Spleen (tissue), 7 donors: ENCODE measurements at regions not wholly inside any gene's neighbourhood (a gene's known extent, or its start where the extent isn't known, plus 50 kb on each side); places are given as distances from the start of the nearest gene placed in this dataset.

Experiments
- POLR2A ChIP-seq, 3 donors: fragments of 450-650 bp; IDR thresholded peaks; one replicate each; pipeline ENCODE4 v1.5.1; 2017; ENCODE audit warnings: antibody characterized with exemption in 3 of 3, mild to moderate bottlenecking in 1 of 3
- TF ChIP-seq, protein P1 (sequence below), 11 experiments: fragments of 200-600 bp in 7 of 11; fragments of 450-650 bp in 4 of 11; sonication (generic) in 4 of 11; IDR thresholded peaks in 8 of 11; conservative IDR thresholded peaks in 3 of 11; 1 replicate in 7 of 11; 2 replicates in 4 of 11; pipeline versions ENCODE4 v1.4.0 to v1.8.0; 2016 to 2021; ENCODE audit warnings: antibody characterized with exemption in 11 of 11, inconsistent platforms in 4 of 11, mild to moderate bottlenecking in 1 of 11
- donor health status: DM: no; HTN: no; CAD: no; lungs with moderate emphysema.
- donor health status: DM: no; HTN: no; CAD: no.
- donor health status: DM: no; HTN: no; CAD: no.

DNA sequence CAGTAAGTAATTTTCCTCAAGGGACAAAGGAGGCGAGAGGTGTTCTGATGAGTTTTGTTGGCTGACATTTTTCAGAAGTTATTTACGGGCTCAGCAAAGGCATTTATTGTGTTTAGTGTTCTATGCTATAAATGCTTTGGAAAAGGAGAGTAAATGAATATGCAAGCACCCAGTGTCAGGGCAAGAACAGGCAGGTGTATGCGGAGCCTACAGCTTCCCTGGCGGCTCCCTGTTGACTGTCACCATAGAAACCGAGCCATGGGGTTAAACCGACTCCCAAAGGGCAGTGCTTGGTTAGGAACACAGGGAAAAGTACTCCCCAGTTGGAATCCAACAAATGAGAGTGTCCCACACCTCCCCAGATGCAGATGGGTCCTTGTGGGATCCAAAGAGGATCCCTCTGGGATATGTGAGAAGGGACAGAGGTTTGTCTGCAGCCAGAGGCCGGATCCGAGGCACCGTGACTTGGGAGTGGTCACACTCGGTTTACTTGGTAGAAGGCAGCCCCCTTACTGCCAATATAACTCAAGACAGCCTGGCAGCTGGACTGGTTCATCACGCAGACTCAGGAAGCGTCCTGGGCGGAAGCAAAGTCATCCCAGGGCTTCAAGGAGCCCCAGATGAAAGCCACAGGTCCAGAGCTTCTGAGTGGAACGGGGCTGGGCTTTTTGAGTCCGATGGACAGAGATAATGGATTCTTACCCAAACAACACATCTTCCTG lies 329.7 kb downstream of the CTTN start:
- TF ChIP-seq, protein P1, sequence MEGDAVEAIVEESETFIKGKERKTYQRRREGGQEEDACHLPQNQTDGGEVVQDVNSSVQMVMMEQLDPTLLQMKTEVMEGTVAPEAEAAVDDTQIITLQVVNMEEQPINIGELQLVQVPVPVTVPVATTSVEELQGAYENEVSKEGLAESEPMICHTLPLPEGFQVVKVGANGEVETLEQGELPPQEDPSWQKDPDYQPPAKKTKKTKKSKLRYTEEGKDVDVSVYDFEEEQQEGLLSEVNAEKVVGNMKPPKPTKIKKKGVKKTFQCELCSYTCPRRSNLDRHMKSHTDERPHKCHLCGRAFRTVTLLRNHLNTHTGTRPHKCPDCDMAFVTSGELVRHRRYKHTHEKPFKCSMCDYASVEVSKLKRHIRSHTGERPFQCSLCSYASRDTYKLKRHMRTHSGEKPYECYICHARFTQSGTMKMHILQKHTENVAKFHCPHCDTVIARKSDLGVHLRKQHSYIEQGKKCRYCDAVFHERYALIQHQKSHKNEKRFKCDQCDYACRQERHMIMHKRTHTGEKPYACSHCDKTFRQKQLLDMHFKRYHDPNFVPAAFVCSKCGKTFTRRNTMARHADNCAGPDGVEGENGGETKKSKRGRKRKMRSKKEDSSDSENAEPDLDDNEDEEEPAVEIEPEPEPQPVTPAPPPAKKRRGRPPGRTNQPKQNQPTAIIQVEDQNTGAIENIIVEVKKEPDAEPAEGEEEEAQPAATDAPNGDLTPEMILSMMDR (IDR thresholded peaks at IDR 0.05 in 8 of 11, conservative IDR thresholded peaks at IDR 0.05 in 3 of 11) = no peak
- no peak for TF ChIP-seq POLR2A (IDR thresholded peaks at IDR 0.05)
